LNCaP clone FGC (cell line): ENCODE measurements at regions not wholly inside any gene's neighbourhood (a gene's known extent, or its start where the extent isn't known, plus 50 kb on each side); places are given as distances from the start of the nearest gene placed in this dataset.

Experiments used
- DNase-seq: peaks from one replicate; pipeline ENCODE4 v3.0.0-alpha.2; 2011; ENCODE audit warnings: low read depth
- H3K4me3 ChIP-seq: 2 replicates; pipeline ENCODE4 v1.5.1; 2011; ENCODE audit warnings: mild to moderate bottlenecking, low read depth, low read length, control low read depth
- CTCF ChIP-seq: IDR thresholded peaks from 2 replicates; pipeline ENCODE4 v1.5.1; 2012; ENCODE audit warnings: mild to moderate bottlenecking; ENCODE audit not compliant: control insufficient read depth, insufficient read depth; ENCODE audit errors: extremely low read depth

GRCh38 chr2:217638031-217638430, 364.8 kb downstream of the TNS1 start:
- DNase-seq = no peak
- TF ChIP-seq CTCF = no peak
- no peak overlapping the region for H3K4me3 ChIP-seq

- TF ChIP-seq CTCF = no peak
- DNase-seq = no peak
- H3K4me3 ChIP-seq = no peak overlapping the region
These were observed 365.7 kb downstream of the TNS1 start for GRCh38 chr2:217636991-217637561.

- H3K4me3 ChIP-seq = no peak overlapping the region
- no peak for TF ChIP-seq CTCF
- DNase-seq = no peak
These were observed 366.2 kb downstream of the TNS1 start for GRCh38 chr2:217636578-217636977.

- no peak overlapping the region for H3K4me3 ChIP-seq
- TF ChIP-seq CTCF = no peak
- DNase-seq = no peak
These were observed 367.9 kb downstream of the TNS1 start for GRCh38 chr2:217634871-217635270.

- H3K4me3 ChIP-seq = no peak overlapping the region
- no peak for DNase-seq
- no peak for TF ChIP-seq CTCF
These were observed 370.8 kb downstream of the TNS1 start for GRCh38 chr2:217632043-217632442.

- no peak for TF ChIP-seq CTCF
- H3K4me3 ChIP-seq = no peak overlapping the region
- no peak for DNase-seq
These were observed 371.7 kb downstream of the TNS1 start for GRCh38 chr2:217631115-217631514.

- no peak for DNase-seq
- TF ChIP-seq CTCF = no peak
- H3K4me3 ChIP-seq = no peak overlapping the region
These were observed 373.4 kb downstream of the TNS1 start for GRCh38 chr2:217629347-217629746.
